Activated CD4-positive, CD25-positive, alpha-beta regulatory T cell (primary cell): ENCODE measurements at regions not wholly inside any gene's neighbourhood (a gene's known extent, or its start where the extent isn't known, plus 50 kb on each side); places are given as distances from the start of the nearest gene placed in this dataset.

Source experiments
- DNase-seq, 4 experiments: peaks; one replicate each; lab custom pipeline; 2025; lab: John Stamatoyannopoulos, UW

DNA sequence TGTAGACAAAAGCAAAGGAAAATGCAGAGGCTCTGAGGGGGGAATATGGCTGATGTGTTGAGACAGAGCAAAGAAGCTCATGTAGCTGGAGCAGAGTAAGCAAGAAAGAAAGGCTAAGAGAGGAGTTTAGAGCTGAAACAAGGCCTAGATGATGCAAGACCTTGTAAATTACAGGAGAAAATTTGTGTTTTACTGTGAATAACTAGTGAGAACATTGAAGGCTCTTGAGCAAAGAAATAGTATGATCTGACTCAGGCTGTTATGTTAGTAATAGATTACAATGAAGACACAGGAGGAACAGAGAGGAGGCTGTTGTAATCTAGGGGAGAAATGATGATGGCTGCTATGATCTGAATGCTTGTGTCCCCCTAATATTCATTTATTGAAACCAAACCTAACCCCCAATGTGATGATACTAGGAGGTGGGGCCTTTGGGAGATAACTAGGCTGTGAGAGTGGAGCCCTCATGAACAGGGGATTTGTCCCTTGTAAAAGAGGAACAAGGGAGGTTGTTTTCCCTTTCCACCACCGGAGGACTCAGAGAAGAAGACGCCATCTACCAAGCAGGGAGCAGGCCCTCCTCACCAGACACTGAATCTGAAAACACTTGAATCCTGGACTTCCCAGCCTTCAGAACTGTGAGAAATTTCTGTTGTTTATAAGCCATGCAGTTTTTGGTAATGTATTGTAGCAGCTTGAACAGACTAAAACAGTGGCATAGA, 394.9 kb downstream of the HTR7 start:
- DNase-seq, result no peak

GRCh38 chr10:90464329-90464728, 393.5 kb downstream of the HTR7 start:
- no peak for DNase-seq

GRCh38 chr10:90470966-90471365, 386.9 kb downstream of the HTR7 start:
- DNase-seq, result no peak

DNA sequence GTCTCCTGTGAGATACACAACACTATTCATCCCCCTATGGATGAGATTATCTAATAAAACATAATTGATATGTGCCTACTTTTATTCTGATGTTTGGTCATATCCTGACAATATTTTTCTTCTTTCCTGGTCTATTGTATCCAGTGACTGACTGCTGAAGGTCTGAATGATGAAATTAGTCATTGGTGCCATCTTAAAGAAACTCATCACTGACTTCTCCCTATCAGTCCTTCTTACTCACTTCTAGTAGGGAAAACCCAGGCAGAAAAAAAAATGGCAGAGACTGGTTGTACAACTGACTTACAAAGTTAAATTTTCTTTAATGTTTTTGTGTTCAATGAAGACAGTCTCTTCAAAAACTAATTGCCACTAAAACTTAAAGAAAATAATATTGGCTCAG, 377.4 kb downstream of the HTR7 start:
- DNase-seq, result no peak

DNA sequence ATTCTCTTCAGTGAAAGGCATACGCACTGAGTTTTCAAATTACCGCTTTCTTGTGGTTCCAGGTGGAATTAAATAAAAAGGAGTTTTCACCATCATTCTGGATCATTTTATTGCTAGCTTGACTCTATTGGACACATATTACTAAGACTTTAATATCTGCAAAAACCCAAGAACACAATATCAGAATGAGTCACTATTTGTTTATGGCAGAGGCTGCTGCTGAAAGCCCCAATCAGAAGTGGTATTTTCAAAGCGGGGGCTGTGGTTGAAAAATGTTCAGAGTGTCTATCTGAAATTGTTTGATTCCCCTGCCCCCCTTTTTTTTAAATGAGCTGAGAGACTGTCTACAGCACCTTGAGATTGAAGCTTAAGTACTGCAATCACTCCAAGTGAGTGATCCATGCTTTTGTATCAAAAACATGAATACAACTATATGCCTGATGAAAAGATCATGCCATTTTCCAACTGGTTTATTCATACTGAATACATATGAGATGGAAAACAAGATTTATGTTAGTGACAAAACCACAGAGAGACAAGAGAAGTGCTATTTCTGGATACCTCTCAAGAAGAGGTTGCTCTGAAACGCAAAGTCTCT, 376.4 kb downstream of the HTR7 start:
- DNase-seq, result no peak

- no peak for DNase-seq
Observed at GRCh38 chr10:90484518-90484917, 373.3 kb downstream of the HTR7 start.

- no peak for DNase-seq
Observed at GRCh38 chr10:90494183-90494582, 363.7 kb downstream of the HTR7 start.

- DNase-seq, result no peak
Observed at GRCh38 chr10:90504172-90504571, 353.7 kb downstream of the HTR7 start.

- DNase-seq, result no peak
Observed at GRCh38 chr10:90526721-90527120, 331.1 kb downstream of the HTR7 start.

GRCh38 chr10:90530521-90530920, 327.3 kb downstream of the HTR7 start:
- DNase-seq, result no peak

DNA sequence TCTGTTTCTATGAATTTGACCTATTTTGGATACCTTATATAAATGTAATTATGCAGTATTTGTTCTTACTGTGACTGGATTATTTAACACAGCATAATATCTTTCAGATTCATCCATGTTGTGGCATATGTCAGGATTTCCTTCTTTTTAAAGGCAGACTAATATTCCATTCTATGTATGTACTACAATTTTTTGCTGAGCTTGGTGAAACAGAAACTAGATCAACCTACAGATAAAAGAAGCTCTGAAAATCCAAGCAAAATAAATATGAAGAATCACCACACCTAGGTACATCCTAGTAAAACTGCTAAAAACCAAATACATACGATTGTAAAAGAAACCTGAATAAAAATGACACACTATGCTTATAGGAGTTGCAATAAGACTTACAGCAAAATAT, 300.5 kb downstream of the HTR7 start:
- DNase-seq, result no peak

- DNase-seq, result no peak
Observed at GRCh38 chr10:90560331-90560730, 297.5 kb downstream of the HTR7 start.

DNA sequence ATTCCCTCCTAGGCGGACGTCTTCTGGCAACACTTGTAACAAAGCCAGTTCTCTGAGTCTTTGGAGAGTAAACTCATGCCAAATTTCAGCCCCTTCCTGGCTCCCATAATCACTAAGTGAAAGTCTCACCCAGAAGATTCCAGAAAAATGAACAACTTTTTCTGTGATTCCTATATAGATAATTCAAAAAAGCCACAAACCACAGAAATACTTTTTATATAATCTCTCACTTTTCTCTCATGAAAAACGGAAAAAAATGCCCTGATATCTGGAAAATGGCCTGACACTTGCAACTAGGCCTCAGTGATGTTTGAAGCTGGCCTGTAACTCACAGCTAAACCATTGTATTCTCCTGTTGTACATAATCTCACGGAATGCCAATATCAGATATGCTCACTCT, 296.2 kb downstream of the HTR7 start:
- DNase-seq, result no peak

DNA sequence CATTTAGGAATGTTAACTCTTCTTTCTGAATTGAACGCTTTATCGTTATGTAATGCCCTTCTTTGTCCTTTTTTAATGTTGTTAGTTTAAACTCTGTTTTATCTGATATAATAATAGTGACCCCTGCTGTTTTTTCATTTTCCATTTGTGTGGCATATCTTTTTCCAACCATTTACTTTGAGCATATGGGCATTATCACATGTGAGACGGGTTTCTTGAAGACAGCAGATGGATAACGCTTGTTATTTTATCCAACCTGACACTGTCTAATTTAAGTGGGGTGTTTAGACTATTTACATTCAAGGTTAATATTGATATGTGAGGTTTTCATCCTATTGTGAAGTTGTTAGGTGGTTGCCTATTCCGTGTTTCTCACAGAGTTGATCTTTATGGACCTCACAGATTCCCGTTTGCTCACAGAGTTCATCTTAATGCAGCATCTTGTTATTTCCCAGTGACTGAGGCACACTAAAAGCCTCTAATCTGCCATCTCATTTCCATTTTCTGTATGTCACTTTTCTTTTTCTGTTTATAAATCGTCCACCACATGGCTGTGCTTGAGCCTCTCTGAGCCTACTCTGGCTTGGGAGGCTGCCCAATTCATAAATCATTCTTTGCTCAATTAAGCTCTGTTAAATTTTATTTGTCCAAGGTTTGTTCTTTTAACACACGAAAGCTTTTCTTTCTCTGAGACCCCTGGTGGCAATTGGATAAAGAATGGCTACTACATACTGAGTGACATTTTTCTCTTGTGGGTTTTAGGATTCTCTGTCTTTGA, 286.2 kb downstream of the HTR7 start:
- no peak for DNase-seq

DNA sequence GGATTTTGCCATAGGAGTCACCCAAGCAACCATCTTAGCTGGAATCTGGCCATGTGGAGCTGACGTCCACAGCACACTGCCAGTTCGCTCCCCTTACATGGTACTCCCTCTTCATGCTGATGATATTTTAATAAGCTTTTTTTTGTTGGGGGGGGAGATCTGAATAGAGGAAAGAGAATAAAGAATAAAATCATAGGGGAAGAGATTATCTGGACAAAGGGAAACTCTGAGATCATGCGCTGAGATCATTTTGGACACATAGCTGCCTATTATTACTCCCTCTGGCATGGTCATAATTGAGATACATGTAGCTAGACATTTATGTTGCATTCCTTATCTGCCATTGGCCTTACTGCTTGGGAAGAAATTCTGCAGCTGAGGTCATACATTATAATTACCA, 282.7 kb downstream of the HTR7 start:
- no peak for DNase-seq

DNA sequence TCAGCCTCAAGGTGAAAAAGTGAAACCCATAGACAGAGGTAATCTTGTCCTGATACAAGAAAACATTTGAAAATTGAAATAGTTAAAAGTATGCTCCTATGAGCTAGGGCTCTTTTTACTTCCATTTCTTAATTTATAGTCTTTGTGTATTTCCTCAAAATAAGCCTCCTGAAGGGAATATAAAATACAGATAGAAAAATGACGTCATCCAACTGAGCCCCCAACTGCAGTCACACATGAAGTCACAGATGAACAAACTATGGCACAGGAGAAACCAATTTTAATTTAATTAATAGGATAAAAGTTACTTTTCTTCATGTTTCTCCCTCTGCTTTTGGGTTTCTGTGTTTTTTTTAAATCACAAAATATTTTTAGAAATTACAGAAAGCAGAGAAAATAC, 280.3 kb downstream of the HTR7 start:
- DNase-seq, result no peak

DNA sequence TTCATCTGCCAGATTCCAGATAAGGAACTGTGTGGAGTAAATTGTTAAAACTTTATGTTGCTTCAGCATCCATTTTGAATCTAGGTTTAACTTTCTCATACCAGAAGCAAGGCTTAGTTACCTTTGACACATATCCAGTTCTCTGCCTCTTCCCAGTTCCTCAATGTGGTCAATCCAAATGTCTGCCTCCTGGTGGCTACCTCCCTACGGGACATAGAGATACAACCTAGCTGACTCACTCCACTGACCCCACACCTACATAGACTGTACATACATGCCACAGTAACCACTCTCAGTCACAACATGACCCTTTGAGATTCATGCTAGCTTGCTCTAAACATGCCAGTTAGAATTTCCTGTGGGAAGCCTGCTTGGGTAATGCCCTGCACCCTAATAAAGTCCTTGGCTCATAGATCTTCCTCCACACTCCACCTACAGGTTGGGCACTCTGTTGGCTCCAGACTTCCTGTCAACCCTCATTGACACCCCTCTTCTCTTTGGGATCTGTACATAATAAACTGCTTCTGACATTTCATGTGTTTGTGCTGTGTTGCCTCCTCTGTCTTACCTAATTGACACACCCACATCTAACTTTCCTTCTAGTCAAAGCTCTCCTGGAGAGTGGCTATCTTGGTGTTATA, 278.1 kb downstream of the HTR7 start:
- no peak for DNase-seq

DNA sequence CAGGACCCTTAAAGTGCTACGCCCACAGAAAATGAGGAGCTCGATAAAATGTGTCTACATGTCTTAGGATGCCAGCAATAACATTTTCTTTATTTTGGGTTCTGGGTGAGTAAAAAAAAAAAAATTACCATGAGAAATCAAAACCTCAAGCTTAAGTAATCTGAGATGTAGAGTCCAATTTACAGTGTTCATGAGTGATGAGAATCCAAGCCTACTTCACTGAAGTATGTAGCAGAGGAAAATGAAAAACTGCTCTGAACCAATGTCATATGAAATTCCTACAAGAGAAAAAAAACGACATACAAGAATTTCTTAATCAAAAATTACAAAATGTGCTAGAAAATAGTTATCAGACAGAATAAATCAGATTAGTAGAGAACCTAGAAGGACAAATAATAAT, 274.4 kb downstream of the HTR7 start:
- DNase-seq, result no peak

DNA sequence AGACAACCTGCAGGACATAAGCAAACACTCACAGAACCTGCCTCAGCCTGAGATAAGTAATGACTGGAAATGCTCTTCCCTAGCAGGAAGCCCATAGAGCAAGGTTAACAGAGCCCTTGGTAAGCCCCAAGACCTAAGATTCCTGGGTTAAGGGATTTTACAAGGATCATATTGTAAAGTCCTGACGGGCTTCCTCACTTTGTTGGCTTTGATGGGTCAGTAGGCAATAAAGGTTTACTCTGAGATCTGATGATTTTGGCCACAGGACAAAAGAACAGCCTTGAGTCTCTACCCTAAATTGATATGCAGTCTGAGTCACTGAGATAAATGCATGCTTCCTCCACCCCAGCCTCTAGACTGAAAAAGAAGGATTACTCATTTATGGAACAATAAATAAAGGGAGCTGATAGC, 270.8 kb downstream of the HTR7 start:
- DNase-seq, result no peak

DNA sequence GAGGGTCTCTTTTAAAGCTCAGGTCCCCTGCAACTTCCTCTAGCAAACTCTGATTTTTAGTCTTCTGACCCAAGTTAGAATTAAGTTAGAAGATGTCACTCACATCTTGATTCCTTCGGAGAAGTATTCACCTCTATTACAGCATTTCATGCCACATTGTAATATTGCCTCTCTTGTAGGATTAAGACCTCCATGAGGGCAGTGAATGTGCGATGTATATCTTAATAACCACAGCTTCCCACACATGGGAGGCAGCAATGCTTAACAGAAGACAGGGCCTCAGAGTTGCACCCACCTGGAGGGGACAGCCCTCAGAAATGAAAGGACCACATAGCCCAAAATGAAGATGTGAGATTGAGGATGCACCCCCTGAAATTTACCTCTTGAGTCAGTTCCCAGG, 270.3 kb downstream of the HTR7 start:
- no peak for DNase-seq

DNA sequence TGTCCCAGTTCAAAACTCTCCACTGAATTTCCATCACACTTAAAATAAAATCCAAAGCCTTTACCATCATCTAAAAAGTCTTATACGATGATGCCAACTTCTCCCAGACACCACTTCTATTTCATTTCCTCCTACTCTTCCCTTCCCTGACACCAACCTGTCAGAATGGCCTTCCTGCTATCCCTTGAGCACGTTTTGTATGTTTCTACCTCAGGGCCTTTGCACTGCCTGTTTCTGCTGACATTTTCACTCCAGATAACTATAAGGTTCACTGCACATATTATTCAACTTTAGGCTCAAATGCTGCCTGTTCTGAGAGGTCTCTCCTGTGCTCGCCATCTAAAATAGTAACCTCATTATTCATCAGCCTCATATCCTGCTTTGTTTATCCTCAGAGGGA, 269.6 kb downstream of the HTR7 start:
- DNase-seq, result no peak

- DNase-seq, result no peak
Observed at GRCh38 chr10:90589825-90590224, 268.0 kb downstream of the HTR7 start.

DNA sequence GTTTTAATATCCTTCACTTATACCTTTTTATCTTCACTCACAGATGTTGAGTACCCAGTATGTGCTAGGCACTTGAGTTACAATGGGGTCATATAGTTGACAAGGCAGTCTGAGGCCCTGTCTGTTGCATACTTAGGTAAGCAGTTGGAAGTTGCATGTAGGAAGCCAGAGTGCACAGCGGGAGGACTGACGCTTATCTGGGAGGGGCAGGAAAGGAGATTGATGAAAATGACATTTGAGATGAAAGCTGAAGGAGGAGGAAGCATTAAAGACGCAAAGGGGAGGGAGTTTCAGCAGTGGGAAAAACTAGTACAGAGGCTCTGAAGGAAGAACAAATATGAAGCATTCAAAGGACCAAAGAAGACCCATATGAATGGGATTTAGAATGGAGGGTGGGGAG, 266.2 kb downstream of the HTR7 start:
- DNase-seq, result no peak
